WERI-Rb-1 (cell line): ENCODE measurements at regions not wholly inside any gene's neighbourhood (a gene's known extent, or its start where the extent isn't known, plus 50 kb on each side); places are given as distances from the start of the nearest gene placed in this dataset.
"Not testable (repeated sequence)": the region's sequence is repeated elsewhere in the genome, so short reads cannot be mapped to it uniquely, and the experiment has no call there.

Source experiments
- DNase-seq: peaks from one replicate; pipeline ENCODE4 v3.0.0-alpha.2; 2020
- H3K27ac ChIP-seq: fragments of 250-450 bp; sonication (Bioruptor Pico); 2 replicates; pipeline ENCODE4 v1.5.1; 2020; ENCODE audit warnings: mild to moderate bottlenecking, moderate library complexity
- H3K27me3 ChIP-seq: fragments of 250-450 bp; sonication (Bioruptor Pico); 2 replicates; pipeline ENCODE4 v1.5.1; 2021; ENCODE audit warnings: mild to moderate bottlenecking, low read depth, moderate library complexity; ENCODE audit not compliant: insufficient read depth, severe bottlenecking
- H3K36me3 ChIP-seq: fragments of 250-450 bp; sonication (Bioruptor Pico); 2 replicates; pipeline ENCODE4 v1.5.1; 2020; ENCODE audit warnings: mild to moderate bottlenecking, moderate library complexity
- H3K4me3 ChIP-seq: 2 replicates; pipeline ENCODE4 v1.5.1; 2011; ENCODE audit warnings: low read depth, mild to moderate bottlenecking, control low read depth, low read length
- H3K9me3 ChIP-seq: fragments of 250-450 bp; sonication (Bioruptor Pico); 2 replicates; pipeline ENCODE4 v1.5.1; 2021; ENCODE audit warnings: mild to moderate bottlenecking, moderate library complexity; ENCODE audit not compliant: severe bottlenecking
- TF ChIP-seq, protein P1 (sequence below): IDR thresholded peaks from 2 replicates; pipeline ENCODE4 v1.5.1; 2011; ENCODE audit warnings: low read depth, mild to moderate bottlenecking, control low read depth, inconsistent platforms, low read length

DNA sequence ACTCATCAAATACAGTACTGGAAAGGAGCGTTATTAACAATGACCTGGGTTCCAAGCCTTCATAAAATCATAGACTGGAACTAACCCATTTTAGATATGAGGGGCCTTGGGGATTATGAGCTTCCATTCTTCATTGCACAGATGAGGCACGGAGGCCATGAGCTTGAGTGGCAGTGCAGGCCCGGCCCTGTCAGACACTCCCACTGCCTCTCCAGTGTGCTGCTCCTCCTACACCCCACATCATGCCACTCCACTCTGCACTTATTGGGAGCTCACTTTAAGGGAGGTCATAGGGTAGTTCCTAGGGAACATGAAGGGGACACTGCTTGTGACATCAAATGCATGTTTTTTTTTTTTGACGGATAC is 77.9 kb downstream of the TSN start:
- TF ChIP-seq, protein P1, sequence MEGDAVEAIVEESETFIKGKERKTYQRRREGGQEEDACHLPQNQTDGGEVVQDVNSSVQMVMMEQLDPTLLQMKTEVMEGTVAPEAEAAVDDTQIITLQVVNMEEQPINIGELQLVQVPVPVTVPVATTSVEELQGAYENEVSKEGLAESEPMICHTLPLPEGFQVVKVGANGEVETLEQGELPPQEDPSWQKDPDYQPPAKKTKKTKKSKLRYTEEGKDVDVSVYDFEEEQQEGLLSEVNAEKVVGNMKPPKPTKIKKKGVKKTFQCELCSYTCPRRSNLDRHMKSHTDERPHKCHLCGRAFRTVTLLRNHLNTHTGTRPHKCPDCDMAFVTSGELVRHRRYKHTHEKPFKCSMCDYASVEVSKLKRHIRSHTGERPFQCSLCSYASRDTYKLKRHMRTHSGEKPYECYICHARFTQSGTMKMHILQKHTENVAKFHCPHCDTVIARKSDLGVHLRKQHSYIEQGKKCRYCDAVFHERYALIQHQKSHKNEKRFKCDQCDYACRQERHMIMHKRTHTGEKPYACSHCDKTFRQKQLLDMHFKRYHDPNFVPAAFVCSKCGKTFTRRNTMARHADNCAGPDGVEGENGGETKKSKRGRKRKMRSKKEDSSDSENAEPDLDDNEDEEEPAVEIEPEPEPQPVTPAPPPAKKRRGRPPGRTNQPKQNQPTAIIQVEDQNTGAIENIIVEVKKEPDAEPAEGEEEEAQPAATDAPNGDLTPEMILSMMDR: no peak
- no peak for DNase-seq

DNA sequence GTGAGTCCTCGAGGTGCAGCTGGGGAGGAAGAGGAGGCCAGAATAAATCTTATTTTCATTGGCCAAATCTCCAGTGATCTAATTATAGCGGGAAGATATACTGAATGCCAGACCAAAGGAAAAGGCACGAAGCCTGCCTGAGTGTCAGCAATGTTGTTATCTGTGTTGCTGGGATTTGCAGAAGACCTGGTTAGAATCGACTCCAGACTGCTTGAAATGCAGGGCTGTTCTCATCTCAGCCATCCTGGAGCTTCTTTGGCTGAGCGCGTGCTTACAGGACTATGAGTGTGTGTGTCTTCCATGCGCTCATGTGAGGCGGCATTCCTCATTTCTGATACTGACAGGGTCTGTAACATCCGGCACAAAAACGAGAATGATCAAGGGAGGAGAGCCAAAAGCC is 81.2 kb downstream of the TSN start:
- TF ChIP-seq, protein P1: no peak
- H3K27me3 ChIP-seq: no peaks in the 10 kb centered on the region

More for the DNA sequence above, 77.9 kb downstream of the TSN start:
- no peak overlapping the region for H3K4me3 ChIP-seq
- H3K9me3 ChIP-seq: no peaks in the 10 kb centered on the region
- no peak overlapping the region for H3K27ac ChIP-seq
- no peaks in the 10 kb centered on the region for H3K36me3 ChIP-seq
- H3K27me3 ChIP-seq: no peaks in the 10 kb centered on the region

DNA sequence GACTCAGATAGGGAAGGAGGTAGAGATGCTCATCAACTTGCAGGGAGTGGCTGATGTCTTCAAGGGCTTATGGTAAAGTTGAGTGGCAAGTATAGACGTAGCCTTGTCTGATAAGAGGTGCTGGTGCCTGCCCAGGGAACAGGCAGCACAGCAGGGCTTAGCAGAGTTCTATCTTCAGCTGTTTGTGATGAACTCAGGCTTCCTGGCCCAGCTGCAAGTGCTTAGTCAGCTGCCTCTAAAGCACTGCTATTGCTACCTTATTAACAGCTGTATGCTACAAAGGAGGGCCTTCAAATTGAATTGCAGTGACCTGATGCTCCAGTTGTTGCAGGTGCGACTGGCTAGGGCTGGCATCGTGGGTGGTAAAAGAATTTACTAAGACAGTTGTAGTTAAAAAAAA is 82.1 kb downstream of the TSN start:
- no peak for DNase-seq
- TF ChIP-seq, protein P1: no peak
- Histone ChIP-seq H3K27ac (no peak overlapping the region), H3K4me3 (no peak overlapping the region), H3K36me3 (no peaks in the 10 kb centered on the region), H3K27me3 (no peaks in the 10 kb centered on the region), H3K9me3 (no peaks in the 10 kb centered on the region)

More for the DNA sequence above, 81.2 kb downstream of the TSN start:
- DNase-seq: no peak
- no peak overlapping the region for H3K27ac ChIP-seq
- H3K4me3 ChIP-seq: no peak overlapping the region
- no peaks in the 10 kb centered on the region for H3K9me3 ChIP-seq
- no peaks in the 10 kb centered on the region for H3K36me3 ChIP-seq

DNA sequence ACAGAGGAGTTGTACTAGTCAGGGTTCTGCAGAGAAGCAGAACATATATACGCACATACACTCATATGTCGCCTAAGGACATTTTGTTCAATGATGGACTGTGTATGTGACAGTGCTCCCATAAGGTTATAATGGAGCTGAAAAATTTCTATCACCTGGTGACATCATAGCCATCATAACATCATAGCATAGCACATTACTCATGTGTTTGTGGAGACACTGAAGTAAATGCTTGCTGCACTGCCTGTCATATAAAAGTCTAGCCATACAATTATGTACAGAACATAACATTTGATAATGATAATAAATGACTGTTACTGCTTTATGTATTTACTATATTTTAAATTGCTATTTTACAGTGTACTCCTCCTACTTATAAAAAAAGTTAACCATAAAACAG is 83.1 kb downstream of the TSN start:
- TF ChIP-seq, protein P1: no peak
- H3K36me3 ChIP-seq: no peaks in the 10 kb centered on the region
- H3K4me3 ChIP-seq: no peak overlapping the region
- no peaks in the 10 kb centered on the region for H3K27me3 ChIP-seq
- no peak for DNase-seq
- no peak overlapping the region for H3K27ac ChIP-seq
- H3K9me3 ChIP-seq: no peaks in the 10 kb centered on the region

DNA sequence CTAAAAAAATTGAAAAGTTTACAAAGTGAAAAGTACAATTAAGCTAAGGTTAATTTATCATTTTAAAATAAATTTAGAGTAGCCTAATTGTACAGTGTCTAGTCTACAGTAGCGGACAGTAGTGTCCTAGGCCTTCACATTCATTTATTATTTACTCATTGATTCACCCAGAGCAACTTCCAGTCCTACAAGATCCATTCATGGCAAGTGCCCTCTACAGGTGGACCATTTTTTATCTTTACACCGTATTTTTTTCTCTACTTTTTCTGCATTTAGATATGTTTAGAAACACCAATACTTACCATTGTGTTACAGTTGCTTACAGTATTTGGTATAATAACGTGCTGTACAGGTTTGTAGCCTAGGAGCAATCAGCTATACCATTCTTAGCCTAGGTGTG is 84.1 kb downstream of the TSN start:
- Histone ChIP-seq H3K9me3 (no peaks in the 10 kb centered on the region), H3K27me3 (no peaks in the 10 kb centered on the region), H3K4me3 (no peak overlapping the region), H3K27ac (no peak overlapping the region), H3K36me3 (no peaks in the 10 kb centered on the region)
- TF ChIP-seq, protein P1: no peak
- no peak for DNase-seq

DNA sequence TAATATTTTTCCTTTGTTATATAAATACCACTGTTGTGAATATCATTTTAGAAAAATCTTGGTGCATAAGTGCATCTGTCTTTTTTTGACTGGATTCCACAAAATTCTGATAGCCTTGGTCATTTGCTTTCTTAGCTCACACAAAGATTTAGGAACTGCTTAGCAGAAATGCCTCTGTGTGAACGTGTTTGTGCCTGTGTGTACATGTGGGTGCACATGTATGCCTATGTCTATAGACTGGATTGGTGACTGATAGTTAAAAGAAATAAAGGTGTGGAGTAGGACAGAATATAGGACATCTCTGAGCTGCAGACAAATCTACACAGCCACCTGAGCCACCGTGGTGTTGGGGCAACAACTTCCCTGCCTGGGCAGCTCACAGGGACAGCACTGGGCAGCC is 93.8 kb downstream of the TSN start:
- TF ChIP-seq, protein P1: no peak
- H3K27ac ChIP-seq: no peak overlapping the region
- H3K36me3 ChIP-seq: no peaks in the 10 kb centered on the region
- H3K9me3 ChIP-seq: no peaks in the 10 kb centered on the region
- no peak for DNase-seq
- no peaks in the 10 kb centered on the region for H3K27me3 ChIP-seq
- no peak overlapping the region for H3K4me3 ChIP-seq

DNA sequence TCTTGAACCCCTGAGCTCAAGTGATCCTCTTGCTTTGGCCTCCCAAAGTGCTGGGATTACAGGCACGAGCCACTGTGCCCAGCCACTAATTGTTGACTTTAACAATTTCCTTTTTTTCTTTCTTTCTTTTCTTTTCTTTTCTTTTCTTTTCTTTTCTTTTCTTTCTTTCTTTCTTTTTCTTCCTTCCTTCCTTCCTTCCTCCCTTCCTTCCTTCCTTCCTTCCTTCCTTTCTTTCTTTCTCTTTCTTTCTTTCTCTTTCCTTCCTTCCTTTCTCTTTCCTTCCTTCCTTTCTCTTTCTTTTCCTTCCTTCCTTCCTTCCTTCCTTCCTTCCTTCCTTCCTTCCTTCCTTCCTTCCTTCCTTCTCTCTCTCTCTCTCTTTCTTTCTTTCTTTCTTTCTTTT is 97.7 kb downstream of the TSN start:
- DNase-seq, H3K27ac ChIP-seq, H3K27me3 ChIP-seq, H3K36me3 ChIP-seq, H3K4me3 ChIP-seq, H3K9me3 ChIP-seq: not testable (repeated sequence)
